DOHH2 (cell line): ENCODE measurements at regions not wholly inside any gene's neighbourhood (a gene's known extent, or its start where the extent isn't known, plus 50 kb on each side); places are given as distances from the start of the nearest gene placed in this dataset.

ENCODE experiments used
- EZH2phosphoT487 ChIP-seq: fragments of 200-600 bp; sonication (generic); IDR thresholded peaks from 2 replicates; pipeline ENCODE4 v1.6.1; 2017; ENCODE audit warnings: borderline replicate concordance, mild to moderate bottlenecking, antibody characterized with exemption, low read length, moderate library complexity, mixed read lengths
- TF ChIP-seq, protein P1 (sequence below): fragments of 200-600 bp; sonication (generic); IDR thresholded peaks from one replicate; pipeline ENCODE4 v1.5.1; 2014; ENCODE audit warnings: antibody characterized with exemption, mild to moderate bottlenecking, low read depth, low read length; ENCODE audit not compliant: poor library complexity, severe bottlenecking

DNA sequence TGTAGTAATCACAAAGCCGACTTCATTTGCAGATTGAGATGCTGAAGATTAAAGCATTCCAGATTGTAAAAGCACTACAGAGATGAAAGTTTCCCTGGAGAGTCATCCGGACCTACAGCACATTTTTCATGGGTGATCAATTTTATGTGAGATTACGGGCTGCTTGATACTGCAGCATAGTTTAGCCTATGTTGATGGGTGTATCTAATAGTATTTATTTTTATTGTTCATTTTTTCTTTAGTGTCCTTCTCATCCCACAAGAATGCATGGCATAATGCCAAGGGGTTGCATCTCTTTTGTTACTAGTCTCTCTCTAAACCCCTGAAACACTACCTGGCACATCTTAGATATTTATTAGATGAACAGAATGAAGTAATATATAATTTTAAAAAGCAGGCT is 240.4 kb downstream of the MBD2 start:
- TF ChIP-seq, protein P1, sequence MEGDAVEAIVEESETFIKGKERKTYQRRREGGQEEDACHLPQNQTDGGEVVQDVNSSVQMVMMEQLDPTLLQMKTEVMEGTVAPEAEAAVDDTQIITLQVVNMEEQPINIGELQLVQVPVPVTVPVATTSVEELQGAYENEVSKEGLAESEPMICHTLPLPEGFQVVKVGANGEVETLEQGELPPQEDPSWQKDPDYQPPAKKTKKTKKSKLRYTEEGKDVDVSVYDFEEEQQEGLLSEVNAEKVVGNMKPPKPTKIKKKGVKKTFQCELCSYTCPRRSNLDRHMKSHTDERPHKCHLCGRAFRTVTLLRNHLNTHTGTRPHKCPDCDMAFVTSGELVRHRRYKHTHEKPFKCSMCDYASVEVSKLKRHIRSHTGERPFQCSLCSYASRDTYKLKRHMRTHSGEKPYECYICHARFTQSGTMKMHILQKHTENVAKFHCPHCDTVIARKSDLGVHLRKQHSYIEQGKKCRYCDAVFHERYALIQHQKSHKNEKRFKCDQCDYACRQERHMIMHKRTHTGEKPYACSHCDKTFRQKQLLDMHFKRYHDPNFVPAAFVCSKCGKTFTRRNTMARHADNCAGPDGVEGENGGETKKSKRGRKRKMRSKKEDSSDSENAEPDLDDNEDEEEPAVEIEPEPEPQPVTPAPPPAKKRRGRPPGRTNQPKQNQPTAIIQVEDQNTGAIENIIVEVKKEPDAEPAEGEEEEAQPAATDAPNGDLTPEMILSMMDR, result no peak
- no peak for TF ChIP-seq EZH2phosphoT487
